Keratinocyte (primary cell): ENCODE measurements at regions not wholly inside any gene's neighbourhood (a gene's known extent, or its start where the extent isn't known, plus 50 kb on each side); places are given as distances from the start of the nearest gene placed in this dataset.
A peak's percentile ranks its signal among the peaks of the same experiment; 100 is the strongest.

Experiments
- DNase-seq: peaks from one replicate; pipeline ENCODE4 v3.0.0-alpha.2; 2011; ENCODE audit warnings: low read depth, missing footprints, low spot score
- FAIRE-seq: peaks from 2 replicates; lab custom pipeline; 2011; peaks lifted over from hg19 to GRCh38; lab: Jason Lieb, UNC
- H2AFZ ChIP-seq: 2 replicates; pipeline ENCODE4 v1.6.0; 2012; ENCODE audit warnings: low read length, control low read depth, inconsistent platforms; ENCODE audit not compliant: control insufficient read depth
- H3K27ac ChIP-seq: 2 replicates; pipeline ENCODE4 v1.5.1; 2011; ENCODE audit warnings: low read length; ENCODE audit not compliant: control insufficient read depth, insufficient read depth
- H3K27me3 ChIP-seq: 3 replicates; pipeline ENCODE4 v1.6.0; 2011; ENCODE audit warnings: low read length; ENCODE audit not compliant: control insufficient read depth, insufficient read depth; ENCODE audit errors: extremely low read depth
- H3K36me3 ChIP-seq, 2 experiments: 2 replicates in 1 of 2; 3 replicates in 1 of 2; pipeline ENCODE4 v1.5.1; 2011; ENCODE audit warnings: low read length in 2 of 2, mild to moderate bottlenecking in 1 of 2; ENCODE audit not compliant: control insufficient read depth in 2 of 2, insufficient read depth in 2 of 2; ENCODE audit errors: extremely low read depth in 1 of 2
- H3K4me1 ChIP-seq: 3 replicates; pipeline ENCODE4 v1.5.1; 2011; ENCODE audit warnings: low read length; ENCODE audit not compliant: control insufficient read depth, insufficient read depth; ENCODE audit errors: extremely low read depth
- H3K4me2 ChIP-seq: 3 replicates; pipeline ENCODE4 v1.6.0; 2011; ENCODE audit warnings: low read depth, low read length; ENCODE audit not compliant: control insufficient read depth, insufficient read depth; ENCODE audit errors: extremely low read depth
- H3K4me3 ChIP-seq, 3 experiments: fragments of 200-600 bp in 1 of 3; sonication (generic) in 1 of 3; 2 replicates in 2 of 3; 3 replicates in 1 of 3; pipeline ENCODE4 v1.5.1; 2011 to 2016; ENCODE audit warnings: low read length in 3 of 3, mild to moderate bottlenecking in 3 of 3, control low read depth in 2 of 3, inconsistent platforms in 1 of 3, low read depth in 1 of 3, mixed read lengths in 1 of 3, mixed run types in 1 of 3, moderate library complexity in 1 of 3; ENCODE audit not compliant: control insufficient read depth in 2 of 3, insufficient read depth in 2 of 3; ENCODE audit errors: extremely low read depth in 1 of 3
- H3K79me2 ChIP-seq: 2 replicates; pipeline ENCODE4 v1.6.0; 2012; ENCODE audit warnings: low read length; ENCODE audit not compliant: control insufficient read depth, insufficient read depth
- H3K9ac ChIP-seq: 3 replicates; pipeline ENCODE4 v1.6.0; 2011; ENCODE audit warnings: low read length; ENCODE audit not compliant: control insufficient read depth, insufficient read depth; ENCODE audit errors: extremely low read depth
- H3K9me1 ChIP-seq: 3 replicates; pipeline ENCODE4 v1.6.0; 2011; ENCODE audit warnings: low read length; ENCODE audit not compliant: control insufficient read depth, insufficient read depth; ENCODE audit errors: extremely low read depth
- H3K9me3 ChIP-seq: 2 replicates; pipeline ENCODE4 v1.5.1; 2012; ENCODE audit warnings: low read depth, low read length; ENCODE audit not compliant: control insufficient read depth
- H4K20me1 ChIP-seq: 3 replicates; pipeline ENCODE4 v1.6.0; 2011; ENCODE audit warnings: low read length; ENCODE audit not compliant: control insufficient read depth, insufficient read depth; ENCODE audit errors: extremely low read depth
- EZH2 ChIP-seq: IDR thresholded peaks from one replicate; pipeline ENCODE4 v1.6.1; 2012; ENCODE audit warnings: inconsistent platforms, mild to moderate bottlenecking, low read length, moderate library complexity
- dilution Hi-C: fragments of 300-500 bp; cut with MboI; formaldehyde crosslinking; loops from one replicate; pipeline ENCODE4 v1.7.0; 2020; ENCODE audit warnings: low sequenced_read_pairs; ENCODE audit not compliant: extremely low pct_ligation_motif_present
- TF ChIP-seq, protein P1 (sequence below), 3 experiments: IDR thresholded peaks in 1 of 3; conservative IDR thresholded peaks in 1 of 3; optimal IDR thresholded peaks in 1 of 3; 2 replicates in 2 of 3; 3 replicates in 1 of 3; pipeline versions ENCODE3 to v1.5.1; 2011; ENCODE audit warnings: low read length in 3 of 3, mild to moderate bottlenecking in 3 of 3, moderate library complexity in 2 of 3, control low read depth in 1 of 3, inconsistent platforms in 1 of 3; ENCODE audit not compliant: insufficient read depth in 2 of 3; ENCODE audit errors: extremely low read depth in 1 of 3

DNA sequence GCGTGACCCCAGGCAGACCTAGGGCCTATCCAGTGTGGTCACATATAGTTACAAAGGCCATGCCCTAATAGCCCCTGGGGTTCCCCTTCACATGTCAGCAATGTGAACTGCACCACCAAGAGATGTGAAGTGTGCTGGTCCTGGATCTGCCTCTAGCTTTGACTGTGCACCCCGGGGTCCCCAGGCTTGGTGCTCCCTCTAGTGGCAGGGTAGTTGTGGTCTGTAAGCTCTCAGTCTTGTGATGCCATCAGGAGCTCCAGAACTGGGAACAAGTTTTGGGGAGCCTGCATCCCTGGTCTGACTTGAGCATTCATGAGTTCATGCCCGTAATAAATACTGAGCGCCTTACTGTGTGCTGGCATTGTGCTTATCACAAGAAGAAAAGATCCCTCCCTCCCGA is 143.4 kb downstream of the DHX35 start:
- no peaks in the 10 kb centered on the region for H3K9me1 ChIP-seq
- dilution Hi-C loops: no loop called here
- no peak for FAIRE-seq
- H3K9me3 ChIP-seq: peaks cover 3% of the 10 kb centered on the region
- DNase-seq: no peak
- H3K9ac ChIP-seq: no peak overlapping the region
- no peak overlapping the region for H3K27ac ChIP-seq
- H3K4me1 ChIP-seq: no peaks in the 10 kb centered on the region
- H3K79me2 ChIP-seq: no peaks in the 10 kb centered on the region
- H2AFZ ChIP-seq: no peak overlapping the region
- H3K4me3 ChIP-seq: no peak overlapping the region
- no peaks in the 10 kb centered on the region for H3K36me3 ChIP-seq
- peaks cover 13% of the 10 kb centered on the region for H3K27me3 ChIP-seq
- H3K4me2 ChIP-seq: no peak overlapping the region
- no peaks in the 10 kb centered on the region for H4K20me1 ChIP-seq
- TF ChIP-seq EZH2: no peak
- TF ChIP-seq, protein P1, sequence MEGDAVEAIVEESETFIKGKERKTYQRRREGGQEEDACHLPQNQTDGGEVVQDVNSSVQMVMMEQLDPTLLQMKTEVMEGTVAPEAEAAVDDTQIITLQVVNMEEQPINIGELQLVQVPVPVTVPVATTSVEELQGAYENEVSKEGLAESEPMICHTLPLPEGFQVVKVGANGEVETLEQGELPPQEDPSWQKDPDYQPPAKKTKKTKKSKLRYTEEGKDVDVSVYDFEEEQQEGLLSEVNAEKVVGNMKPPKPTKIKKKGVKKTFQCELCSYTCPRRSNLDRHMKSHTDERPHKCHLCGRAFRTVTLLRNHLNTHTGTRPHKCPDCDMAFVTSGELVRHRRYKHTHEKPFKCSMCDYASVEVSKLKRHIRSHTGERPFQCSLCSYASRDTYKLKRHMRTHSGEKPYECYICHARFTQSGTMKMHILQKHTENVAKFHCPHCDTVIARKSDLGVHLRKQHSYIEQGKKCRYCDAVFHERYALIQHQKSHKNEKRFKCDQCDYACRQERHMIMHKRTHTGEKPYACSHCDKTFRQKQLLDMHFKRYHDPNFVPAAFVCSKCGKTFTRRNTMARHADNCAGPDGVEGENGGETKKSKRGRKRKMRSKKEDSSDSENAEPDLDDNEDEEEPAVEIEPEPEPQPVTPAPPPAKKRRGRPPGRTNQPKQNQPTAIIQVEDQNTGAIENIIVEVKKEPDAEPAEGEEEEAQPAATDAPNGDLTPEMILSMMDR (optimal IDR thresholded peaks at IDR 0.05 in 1 of 3, IDR thresholded peaks at IDR 0.05 in 1 of 3, conservative IDR thresholded peaks at IDR 0.05 in 1 of 3; ENCODE audit: extremely low read depth in 1 of 3, insufficient read depth in 2 of 3, low read length in 3 of 3): peak in 2 of 3 experiments; percentile 32 to 44

DNA sequence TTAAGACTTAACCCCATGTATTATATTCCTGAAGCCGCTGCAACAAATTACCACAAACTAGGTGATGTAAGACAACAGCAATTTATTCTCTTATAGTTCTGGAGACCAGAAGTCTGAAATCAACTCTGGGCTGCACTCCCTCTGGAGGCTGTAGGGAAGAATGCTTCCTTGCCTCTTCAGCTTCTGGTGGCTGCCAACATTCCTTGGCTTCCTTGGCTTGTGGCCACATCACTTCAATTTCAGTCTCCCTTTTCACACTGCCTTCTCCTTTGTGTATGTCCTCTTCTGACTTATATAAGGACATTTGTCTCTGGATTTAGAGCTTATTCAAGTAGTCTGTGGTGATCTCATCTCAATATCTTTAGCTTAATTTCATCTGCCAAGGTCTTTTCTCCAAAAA is 141.6 kb downstream of the DHX35 start:
- H3K27ac ChIP-seq: no peak overlapping the region
- FAIRE-seq (no peak), DNase-seq (no peak)
- no peak overlapping the region for H3K4me2 ChIP-seq
- no peaks in the 10 kb centered on the region for H3K9me1 ChIP-seq
- TF ChIP-seq, protein P1 (optimal IDR thresholded peaks at IDR 0.05 in 1 of 3, IDR thresholded peaks at IDR 0.05 in 1 of 3, conservative IDR thresholded peaks at IDR 0.05 in 1 of 3; ENCODE audit: extremely low read depth in 1 of 3, insufficient read depth in 2 of 3, low read length in 3 of 3): peak in 2 of 3 experiments; percentile 9 to 11
- TF ChIP-seq EZH2: no peak
- H3K79me2 ChIP-seq: no peaks in the 10 kb centered on the region
- H3K4me1 ChIP-seq: no peaks in the 10 kb centered on the region
- peaks cover 3% of the 10 kb centered on the region for H3K9me3 ChIP-seq
- H2AFZ ChIP-seq: no peak overlapping the region
- no peak overlapping the region for H3K9ac ChIP-seq
- H4K20me1 ChIP-seq: no peaks in the 10 kb centered on the region
- H3K36me3 ChIP-seq: no peaks in the 10 kb centered on the region
- no peak overlapping the region for H3K4me3 ChIP-seq
- dilution Hi-C loops: no loop called here
- no peaks in the 10 kb centered on the region for H3K27me3 ChIP-seq
